ENCODE measurements at regions not wholly inside any gene's neighbourhood (a gene's known extent, or its start where the extent isn't known, plus 50 kb on each side); places are given as distances from the start of the nearest gene placed in this dataset.

DNA sequence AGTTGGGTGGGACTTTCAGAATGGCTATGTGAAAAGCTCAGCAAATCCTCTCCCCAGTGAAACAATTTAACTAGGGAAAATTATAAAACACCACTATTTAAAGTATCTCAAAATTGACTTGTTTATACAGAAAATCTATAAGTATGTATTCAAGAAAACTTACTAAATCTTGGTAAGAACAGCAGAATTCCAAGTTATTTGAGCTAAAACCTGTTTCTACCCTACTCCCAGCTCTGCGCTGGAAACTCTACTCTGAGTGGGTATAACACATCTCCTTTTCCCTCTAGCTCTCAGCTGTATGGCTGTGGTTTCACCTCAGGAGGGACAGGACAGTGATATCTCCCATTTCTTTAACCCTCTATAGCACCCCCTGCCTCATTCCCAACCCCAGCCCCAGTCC, 295.2 kb upstream of the POGK start:
- H3K27me3 Mint-ChIP-seq (ENCODE audit: unreplicated experiment) = no peaks in the 10 kb centered on the region
- no peaks in the 10 kb centered on the region for H3K36me3 Mint-ChIP-seq (ENCODE audit: unreplicated experiment)
- TF ChIP-seq, protein P1, sequence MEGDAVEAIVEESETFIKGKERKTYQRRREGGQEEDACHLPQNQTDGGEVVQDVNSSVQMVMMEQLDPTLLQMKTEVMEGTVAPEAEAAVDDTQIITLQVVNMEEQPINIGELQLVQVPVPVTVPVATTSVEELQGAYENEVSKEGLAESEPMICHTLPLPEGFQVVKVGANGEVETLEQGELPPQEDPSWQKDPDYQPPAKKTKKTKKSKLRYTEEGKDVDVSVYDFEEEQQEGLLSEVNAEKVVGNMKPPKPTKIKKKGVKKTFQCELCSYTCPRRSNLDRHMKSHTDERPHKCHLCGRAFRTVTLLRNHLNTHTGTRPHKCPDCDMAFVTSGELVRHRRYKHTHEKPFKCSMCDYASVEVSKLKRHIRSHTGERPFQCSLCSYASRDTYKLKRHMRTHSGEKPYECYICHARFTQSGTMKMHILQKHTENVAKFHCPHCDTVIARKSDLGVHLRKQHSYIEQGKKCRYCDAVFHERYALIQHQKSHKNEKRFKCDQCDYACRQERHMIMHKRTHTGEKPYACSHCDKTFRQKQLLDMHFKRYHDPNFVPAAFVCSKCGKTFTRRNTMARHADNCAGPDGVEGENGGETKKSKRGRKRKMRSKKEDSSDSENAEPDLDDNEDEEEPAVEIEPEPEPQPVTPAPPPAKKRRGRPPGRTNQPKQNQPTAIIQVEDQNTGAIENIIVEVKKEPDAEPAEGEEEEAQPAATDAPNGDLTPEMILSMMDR (IDR thresholded peaks at IDR 0.05) = no peak
- no peak overlapping the region for H3K27ac Mint-ChIP-seq (ENCODE audit: unreplicated experiment)
- no peak overlapping the region for H3K4me3 Mint-ChIP-seq (ENCODE audit: unreplicated experiment)
- peaks cover 20% of the 10 kb centered on the region for H3K9me3 Mint-ChIP-seq (ENCODE audit: unreplicated experiment)
- H3K4me1 Mint-ChIP-seq (ENCODE audit: unreplicated experiment) = no peaks in the 10 kb centered on the region
- DNase-seq (ENCODE audit: extremely low spot score, unreplicated experiment) = no peak

DNA sequence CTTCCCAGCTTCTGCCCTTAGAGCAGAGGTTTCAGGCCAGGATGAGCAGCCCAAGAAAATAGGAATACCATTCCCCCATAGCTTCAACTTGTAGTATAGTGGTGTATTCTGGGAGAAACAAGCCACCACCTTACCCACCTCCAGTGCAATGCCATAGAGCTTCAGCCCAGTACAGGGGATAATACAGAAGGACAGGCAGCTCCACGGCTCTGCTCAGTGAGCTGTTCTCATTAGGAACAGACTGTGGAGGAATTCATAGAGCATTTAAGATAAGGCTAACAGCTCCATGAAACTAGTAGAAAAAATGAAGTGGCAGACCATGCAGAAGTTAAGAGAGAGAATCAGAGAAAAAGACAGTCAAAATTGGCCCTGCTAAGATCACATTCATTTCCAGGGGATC, 294.7 kb upstream of the POGK start:
- no peaks in the 10 kb centered on the region for H3K36me3 Mint-ChIP-seq (ENCODE audit: unreplicated experiment)
- no peaks in the 10 kb centered on the region for H3K4me1 Mint-ChIP-seq (ENCODE audit: unreplicated experiment)
- no peak for DNase-seq (ENCODE audit: extremely low spot score, unreplicated experiment)
- H3K27ac Mint-ChIP-seq (ENCODE audit: unreplicated experiment) = no peak overlapping the region
- H3K9me3 Mint-ChIP-seq (ENCODE audit: unreplicated experiment) = peaks cover 24% of the 10 kb centered on the region
- TF ChIP-seq, protein P1 (IDR thresholded peaks at IDR 0.05) = no peak
- no peaks in the 10 kb centered on the region for H3K27me3 Mint-ChIP-seq (ENCODE audit: unreplicated experiment)
- no peak overlapping the region for H3K4me3 Mint-ChIP-seq (ENCODE audit: unreplicated experiment)

DNA sequence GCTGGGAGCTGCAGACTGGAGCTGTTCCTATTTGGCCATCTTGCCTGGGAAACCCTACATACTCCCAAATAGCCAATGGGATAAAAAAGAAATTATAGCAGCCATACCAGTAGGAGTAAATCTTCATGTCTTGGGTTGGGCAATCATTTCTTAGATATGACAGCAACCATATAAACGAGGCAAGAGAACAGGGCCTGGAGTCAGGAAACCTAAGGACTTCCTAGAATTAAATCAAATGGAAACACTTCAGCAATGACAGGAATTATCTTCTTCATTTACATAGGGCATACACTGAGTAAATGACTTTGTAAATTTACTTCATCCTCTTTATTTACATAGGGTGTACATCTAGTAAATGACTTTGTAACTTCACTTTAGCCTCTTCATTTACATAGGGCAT, 286.6 kb upstream of the POGK start:
- no peaks in the 10 kb centered on the region for H3K27me3 Mint-ChIP-seq (ENCODE audit: unreplicated experiment)
- no peaks in the 10 kb centered on the region for H3K36me3 Mint-ChIP-seq (ENCODE audit: unreplicated experiment)
- H3K4me3 Mint-ChIP-seq (ENCODE audit: unreplicated experiment) = no peak overlapping the region
- H3K27ac Mint-ChIP-seq (ENCODE audit: unreplicated experiment) = no peak overlapping the region
- TF ChIP-seq, protein P1 (IDR thresholded peaks at IDR 0.05) = no peak
- DNase-seq (ENCODE audit: extremely low spot score, unreplicated experiment) = no peak
- H3K4me1 Mint-ChIP-seq (ENCODE audit: unreplicated experiment) = no peaks in the 10 kb centered on the region
- peaks cover 22% of the 10 kb centered on the region for H3K9me3 Mint-ChIP-seq (ENCODE audit: unreplicated experiment)

DNA sequence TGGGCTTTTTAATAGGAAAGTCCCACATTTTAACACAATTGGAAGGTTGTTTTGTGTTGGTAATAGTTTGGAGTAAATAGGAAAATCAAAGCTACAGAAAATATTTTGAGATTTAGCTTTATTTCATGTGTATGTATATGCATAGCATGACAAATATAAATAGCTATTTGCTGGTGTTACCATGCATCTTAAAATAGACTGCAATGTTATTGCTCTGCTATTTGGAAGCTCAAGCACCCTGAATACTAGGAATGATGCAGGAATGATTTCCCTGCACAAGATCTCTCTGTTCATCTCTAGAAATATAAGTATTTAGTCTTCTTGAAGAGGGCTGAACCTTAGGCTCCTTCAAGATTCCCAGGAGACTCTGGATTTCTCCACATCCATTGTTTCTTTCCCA, 268.3 kb upstream of the POGK start:
- Mint-ChIP-seq H3K27ac (ENCODE audit: unreplicated experiment) (no peak overlapping the region), H3K27me3 (ENCODE audit: unreplicated experiment) (no peaks in the 10 kb centered on the region), H3K9me3 (ENCODE audit: unreplicated experiment) (no peaks in the 10 kb centered on the region), H3K4me1 (ENCODE audit: unreplicated experiment) (no peaks in the 10 kb centered on the region), H3K4me3 (ENCODE audit: unreplicated experiment) (no peak overlapping the region), H3K36me3 (ENCODE audit: unreplicated experiment) (no peaks in the 10 kb centered on the region)
- no peak for DNase-seq (ENCODE audit: extremely low spot score, unreplicated experiment)
- TF ChIP-seq, protein P1 (IDR thresholded peaks at IDR 0.05) = no peak

DNA sequence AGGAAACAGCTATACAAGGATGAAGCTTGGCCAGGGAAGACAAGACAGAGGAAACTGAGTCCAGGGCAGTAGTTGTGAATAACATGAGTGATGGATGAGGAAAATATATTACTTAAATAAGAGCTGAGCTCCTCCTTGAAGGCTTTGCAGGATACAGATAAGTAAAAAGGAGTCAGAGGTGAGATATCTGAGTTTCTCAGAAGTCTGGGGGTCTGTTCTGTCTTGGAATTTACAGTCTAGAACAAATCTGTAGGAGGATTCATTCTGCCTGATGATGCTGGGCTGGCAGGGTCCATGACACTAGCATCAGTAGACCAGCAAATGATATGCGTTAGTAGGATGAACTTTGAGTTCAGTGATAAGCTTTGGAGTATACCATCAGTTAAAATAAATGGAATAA, 266.1 kb upstream of the POGK start:
- Mint-ChIP-seq H3K36me3 (ENCODE audit: unreplicated experiment) (no peaks in the 10 kb centered on the region), H3K9me3 (ENCODE audit: unreplicated experiment) (no peaks in the 10 kb centered on the region), H3K27ac (ENCODE audit: unreplicated experiment) (no peak overlapping the region), H3K4me3 (ENCODE audit: unreplicated experiment) (no peak overlapping the region), H3K4me1 (ENCODE audit: unreplicated experiment) (no peaks in the 10 kb centered on the region), H3K27me3 (ENCODE audit: unreplicated experiment) (no peaks in the 10 kb centered on the region)
- TF ChIP-seq, protein P1 (IDR thresholded peaks at IDR 0.05) = no peak
- DNase-seq (ENCODE audit: extremely low spot score, unreplicated experiment) = no peak
